GM12892 (cell line): ENCODE measurements at regions not wholly inside any gene's neighbourhood (a gene's known extent, or its start where the extent isn't known, plus 50 kb on each side); places are given as distances from the start of the nearest gene placed in this dataset.

Source experiments
- POLR2A ChIP-seq: IDR thresholded peaks from 2 replicates; pipeline ENCODE4 v1.6.1; 2011; ENCODE audit warnings: low read depth, low read length, control low read depth
- POLR2AphosphoS5 ChIP-seq: IDR thresholded peaks from 2 replicates; pipeline ENCODE4 v1.6.1; 2011; ENCODE audit warnings: low read depth, low read length, control low read depth
- TAF1 ChIP-seq: IDR thresholded peaks from 2 replicates; pipeline ENCODE4 v1.6.1; 2011; ENCODE audit warnings: low read depth, mild to moderate bottlenecking, control low read depth, low read length, borderline replicate concordance

- no peak for TF ChIP-seq POLR2A
- no peak for TF ChIP-seq POLR2AphosphoS5
- TF ChIP-seq TAF1: no peak
These were observed 214.8 kb upstream of the BTBD3 start for GRCh38 chr20:11702721-11703518.
